K562 (cell line): ENCODE measurements at regions not wholly inside any gene's neighbourhood (a gene's known extent, or its start where the extent isn't known, plus 50 kb on each side); places are given as distances from the start of the nearest gene placed in this dataset.

Experiments used
- ATAC-seq: fragments of 200-7000 bp; cut with Tn5 transposase; 3 replicates; pipeline ENCODE4 v1.9.1; 2020; ENCODE audit warnings: moderate library complexity
- BruUV-seq: library from RNA; stranded (reverse); fragments of 400-500 nt; replicated peaks from 2 replicates; lab custom pipeline; 2021; lab: Mats Ljungman, UMichigan
- CTCF ChIA-PET: fragments of 300-600 bp; formaldehyde crosslinking; extraction: SDS; loops from one replicate; lab custom pipeline; 2021; ENCODE audit warnings: low intra/inter-chr PET ratio; lab: Yijun Ruan, JAX
- POLR2A ChIA-PET: fragments of 300-600, 350-650 bp; sonication (Branson Sonifier 250); formaldehyde crosslinking; extraction: SDS; loops from one replicate; lab custom pipeline; 2021; ENCODE audit warnings: antibody characterized with exemption, inconsistent platforms; lab: Yijun Ruan, JAX
- DNase-seq, 4 experiments: peaks; one replicate each; pipeline versions ENCODE4 v3.0.0 to v3.0.0-alpha.2; 2011 to 2018; ENCODE audit warnings: low spot score in 3 of 4, mixed read lengths in 3 of 4; ENCODE audit errors: extremely low read depth in 1 of 4
- FAIRE-seq: peaks from 2 replicates; lab custom pipeline; 2011; peaks lifted over from hg19 to GRCh38; lab: Jason Lieb, UNC
- H2AFZ ChIP-seq: 2 replicates; pipeline ENCODE4 v1.6.0; 2011; ENCODE audit warnings: low read depth, low read length, control low read depth, inconsistent platforms
- H3K27ac ChIP-seq: fragments of 200-600 bp; 3 replicates; pipeline ENCODE4 v1.8.0; 2011; ENCODE audit warnings: low read depth, mild to moderate bottlenecking, control low read depth, inconsistent platforms, low read length, moderate library complexity, mixed read lengths; ENCODE audit errors: extremely low read depth
- H3K27me3 ChIP-seq, 2 experiments: fragments of 300-600 bp in 1 of 2; 2 replicates in 1 of 2; 3 replicates in 1 of 2; pipeline versions ENCODE4 v1.6.0 to v1.8.0; 2011; ENCODE audit warnings: inconsistent platforms in 2 of 2, low read length in 2 of 2, mild to moderate bottlenecking in 1 of 2, mixed read lengths in 1 of 2, moderate library complexity in 1 of 2; ENCODE audit not compliant: control insufficient read depth in 2 of 2, insufficient read depth in 2 of 2
- H3K36me3 ChIP-seq: fragments of 300-600 bp; 3 replicates; pipeline ENCODE4 v1.8.0; 2011; ENCODE audit warnings: mild to moderate bottlenecking, low read length, inconsistent platforms; ENCODE audit not compliant: control insufficient read depth, insufficient read depth
- H3K4me1 ChIP-seq, 2 experiments: fragments of 200-600 bp in 1 of 2; replicated peaks in 1 of 2; 2 replicates in 1 of 2; 3 replicates in 1 of 2; pipeline versions ENCODE4 v1.5.1 to v1.8.0; 2011; ENCODE audit warnings: inconsistent platforms in 2 of 2, low read length in 2 of 2, mild to moderate bottlenecking in 1 of 2, mixed read lengths in 1 of 2, moderate library complexity in 1 of 2; ENCODE audit not compliant: control insufficient read depth in 2 of 2, insufficient read depth in 2 of 2
- H3K4me2 ChIP-seq: 2 replicates; pipeline ENCODE4 v1.6.1; 2011; ENCODE audit warnings: low read length, control low read depth, inconsistent platforms, mixed read lengths; ENCODE audit not compliant: insufficient read depth
- H3K4me3 ChIP-seq: fragments of 200-600 bp; sonication (generic), shearing (Covaris generic); 2 replicates; pipeline ENCODE4 v1.5.1; 2016; ENCODE audit warnings: control low read depth, inconsistent platforms
- H3K79me2 ChIP-seq: fragments of 200-600 bp; 3 replicates; pipeline ENCODE4 v1.8.0; 2011; ENCODE audit warnings: low read length, inconsistent platforms; ENCODE audit not compliant: control insufficient read depth, insufficient read depth
- H3K9ac ChIP-seq, 2 experiments: 2 replicates each; pipeline versions ENCODE4 v1.6.0 to v1.6.1; 2011; ENCODE audit warnings: low read depth in 2 of 2, low read length in 2 of 2, control low read depth in 1 of 2, inconsistent platforms in 1 of 2, mild to moderate bottlenecking in 1 of 2, mixed read lengths in 1 of 2; ENCODE audit not compliant: insufficient read depth in 1 of 2
- H3K9me1 ChIP-seq: one replicate; pipeline ENCODE4 v1.6.0; 2011; ENCODE audit warnings: inconsistent platforms, mild to moderate bottlenecking, low read length, moderate library complexity; ENCODE audit not compliant: control insufficient read depth, insufficient read depth
- H3K9me3 ChIP-seq: replicated peaks from 2 replicates; pipeline ENCODE4 v1.5.1; 2011; ENCODE audit warnings: low read depth, low read length, inconsistent platforms; ENCODE audit not compliant: control insufficient read depth, insufficient read depth
- H4K20me1 ChIP-seq: replicated peaks from 2 replicates; pipeline ENCODE4 v1.6.1; 2011; ENCODE audit warnings: low read length, inconsistent platforms, mixed read lengths; ENCODE audit not compliant: control insufficient read depth, insufficient read depth
- FUS ChIP-seq: fragments of 200-400 bp; formaldehyde crosslinking; optimal IDR thresholded peaks from 2 replicates; pipeline ENCODE3; 2017; ENCODE audit warnings: low read depth, low read length
- IRF1 ChIP-seq: sonication (generic); formaldehyde crosslinking; IDR thresholded peaks from 2 replicates; pipeline ENCODE4 v1.8.0; 2022; ENCODE audit warnings: missing genetic modification reagents, mild to moderate bottlenecking, borderline replicate concordance
- IRF2 ChIP-seq: sonication (generic); formaldehyde crosslinking; IDR thresholded peaks from 2 replicates; pipeline ENCODE4 v1.8.1; 2022; ENCODE audit warnings: mild to moderate bottlenecking, missing genetic modification reagents
- MAFF ChIP-seq: IDR thresholded peaks from 2 replicates; pipeline ENCODE4 v1.6.1; 2012; ENCODE audit warnings: low read length, improper control_type of control experiment
- MAFG ChIP-seq: fragments of 450-650 bp; conservative IDR thresholded peaks from 2 replicates; pipeline ENCODE4 v1.6.1; 2016; ENCODE audit warnings: missing genetic modification characterization, missing compliant biosample characterization
- SETDB1 ChIP-seq: IDR thresholded peaks from one replicate; pipeline ENCODE4 v1.6.1; 2012; ENCODE audit warnings: low read length, control low read depth, inconsistent platforms
- ZBTB34 ChIP-seq: fragments of 250-450 bp; sonication (Bioruptor Pico); IDR thresholded peaks from 2 replicates; pipeline ENCODE4 v1.8.0; 2021; ENCODE audit warnings: mild to moderate bottlenecking, moderate library complexity
- ZNF668 ChIP-seq: fragments of 250-450 bp; sonication (Bioruptor Pico); IDR thresholded peaks from 2 replicates; pipeline ENCODE4 v1.8.0; 2022; ENCODE audit warnings: mild to moderate bottlenecking, inconsistent platforms
- ZNF699 ChIP-seq: fragments of 250-450 bp; sonication (Bioruptor Pico); IDR thresholded peaks from 2 replicates; pipeline ENCODE4 v1.8.0; 2021; ENCODE audit warnings: mild to moderate bottlenecking, moderate library complexity; ENCODE audit not compliant: insufficient replicate concordance
- ZSCAN29 ChIP-seq: fragments of 450-650 bp; IDR thresholded peaks from 2 replicates; pipeline ENCODE4 v1.6.1; 2017
- WGBS: fragments of 100-300 bp; shearing (Covaris generic); methylation state at CpG from one replicate; pipeline ENCODE4 v1.1.6; 2016; ENCODE audit warnings: low coverage, mixed read lengths; ENCODE audit not compliant: insufficient coverage; ENCODE audit errors: missing lambda C conversion rate; 5-methylcytosine and 5-hydroxymethylcytosine counted together
- in situ Hi-C: fragments of 300-500 bp; cut with MboI; formaldehyde crosslinking; loops from 4 replicates; pipeline ENCODE4 v1.15.0; 2018; ENCODE audit warnings: inconsistent platforms, mixed read lengths
- intact Hi-C: fragments of 100-400 bp; cut with micrococcal nuclease; formaldehyde crosslinking; loops from 2 replicates; pipeline ENCODE4 v1.14.2; 2022

- TF ChIP-seq ZBTB34 (CRISPR knock-in tag) (no peak), FUS (no peak), IRF2 (no peak), ZSCAN29 (no peak), ZNF668 (no peak), SETDB1 (no peak), ZNF699 (CRISPR knock-in tag) (no peak), MAFG (tag) (no peak)
These were observed 394.3 kb downstream of the PCDH17 start (continued) for GRCh38 chr13:58025821-58026220.

- 0% methylated on average over 2 of the region's 2 CpGs for WGBS
- CTCF ChIA-PET = no interaction called here
- intact Hi-C loops = no loop called here
These were observed 401.3 kb downstream of the PCDH17 start for GRCh38 chr13:58032676-58033460.

More at GRCh38 chr13:58032676-58033460, 401.3 kb downstream of the PCDH17 start:
- no peaks in the 10 kb centered on the region for H3K27me3 ChIP-seq
- no peaks in the 10 kb centered on the region for H3K9me3 ChIP-seq
- POLR2A ChIA-PET = no interaction called here
- no peak overlapping the region for H3K27ac ChIP-seq
- no peak overlapping the region for H3K9ac ChIP-seq
- H4K20me1 ChIP-seq = no peaks in the 10 kb centered on the region
- H2AFZ ChIP-seq = no peak overlapping the region
- H3K36me3 ChIP-seq = no peaks in the 10 kb centered on the region
- no peaks in the 10 kb centered on the region for H3K9me1 ChIP-seq
- in situ Hi-C loops = no loop called here
- TF ChIP-seq MAFF (no peak), IRF1 (CRISPR knock-in tag) (no peak)
- no peak overlapping the region for H3K4me3 ChIP-seq
- FAIRE-seq (no peak), DNase-seq (no peak), ATAC-seq (no peak)
- no TSS peak for BruUV-seq
- H3K4me1 ChIP-seq = no peaks in the 10 kb centered on the region
- H3K4me2 ChIP-seq = no peak overlapping the region
- no peaks in the 10 kb centered on the region for H3K79me2 ChIP-seq
